H1 (cell line): ENCODE measurements at regions not wholly inside any gene's neighbourhood (a gene's known extent, or its start where the extent isn't known, plus 50 kb on each side); places are given as distances from the start of the nearest gene placed in this dataset.

Experiments used
- CTCF ChIA-PET: fragments of 300-600 bp; sonication (Branson Sonifier 250); formaldehyde crosslinking; loops from one replicate; lab custom pipeline; 2021; ENCODE audit not compliant: partially characterized antibody; lab: Charles Lee
- POLR2A ChIA-PET: fragments of 300-600 bp; sonication (Branson Sonifier 250); formaldehyde crosslinking; loops from one replicate; lab custom pipeline; 2021; ENCODE audit warnings: inconsistent platforms; ENCODE audit not compliant: partially characterized antibody; lab: Charles Lee
- DNase-seq, 2 experiments: peaks; one replicate each; pipeline versions ENCODE4 v3.0.0 to v3.0.0-alpha.2; 2010 to 2022; ENCODE audit warnings: low spot score in 2 of 2, low read depth in 1 of 2, mixed read lengths in 1 of 2
- FAIRE-seq: peaks from 2 replicates; lab custom pipeline; 2011; peaks lifted over from hg19 to GRCh38; lab: Jason Lieb, UNC
- H2AFZ ChIP-seq: 2 replicates; pipeline ENCODE4 v1.8.1; 2012; ENCODE audit warnings: low read length, inconsistent platforms
- H2AK5ac ChIP-seq: 2 replicates; pipeline ENCODE4 v1.6.1; 2013; ENCODE audit warnings: low read depth, low read length
- H2BK120ac ChIP-seq: replicated peaks from 2 replicates; pipeline ENCODE3; 2013; ENCODE audit warnings: low read depth, low read length, inconsistent platforms
- H2BK12ac ChIP-seq: 2 replicates; pipeline ENCODE4 v1.6.1; 2013; ENCODE audit warnings: low read depth, low read length
- H2BK15ac ChIP-seq: 2 replicates; pipeline ENCODE4 v1.6.1; 2013; ENCODE audit warnings: low read length
- H2BK20ac ChIP-seq: 2 replicates; pipeline ENCODE4 v1.6.1; 2013; ENCODE audit warnings: low read length
- H2BK5ac ChIP-seq: 2 replicates; pipeline ENCODE4 v1.6.1; 2013; ENCODE audit warnings: low read depth, low read length
- H3K14ac ChIP-seq: 2 replicates; pipeline ENCODE4 v1.6.1; 2013; ENCODE audit warnings: inconsistent platforms; ENCODE audit not compliant: insufficient read length
- H3K18ac ChIP-seq: 2 replicates; pipeline ENCODE4 v1.6.1; 2013; ENCODE audit warnings: low read length; ENCODE audit errors: extremely low read depth
- H3K23ac ChIP-seq: 2 replicates; pipeline ENCODE4 v1.6.1; 2013; ENCODE audit warnings: inconsistent platforms; ENCODE audit not compliant: insufficient read length
- H3K23me2 ChIP-seq: 2 replicates; pipeline ENCODE4 v1.6.1; 2013; ENCODE audit warnings: low read depth, low read length
- H3K27ac ChIP-seq: 2 replicates; pipeline ENCODE4 v1.6.1; 2011; ENCODE audit warnings: low read depth, low read length, inconsistent platforms
- H3K27me3 ChIP-seq, 4 experiments: replicated peaks in 1 of 4; 1 replicate in 1 of 4; 2 replicates in 3 of 4; pipeline versions ENCODE4 v1.6.1 to v1.8.1; 2011 to 2013; ENCODE audit warnings: low read length in 3 of 4, mild to moderate bottlenecking in 3 of 4, inconsistent platforms in 2 of 4, mixed read lengths in 2 of 4, moderate library complexity in 1 of 4; ENCODE audit not compliant: control insufficient read depth in 3 of 4, insufficient read depth in 3 of 4; ENCODE audit errors: extremely low read depth in 1 of 4
- H3K36me3 ChIP-seq, 4 experiments: 2 replicates each; pipeline versions ENCODE4 v1.6.1 to v1.8.1; 2011 to 2013; ENCODE audit warnings: mild to moderate bottlenecking in 4 of 4, low read length in 3 of 4, moderate library complexity in 2 of 4, control low read depth in 1 of 4, inconsistent platforms in 1 of 4; ENCODE audit not compliant: insufficient read depth in 4 of 4, control insufficient read depth in 2 of 4
- H3K4ac ChIP-seq: replicated peaks from 2 replicates; pipeline ENCODE3; 2013; ENCODE audit warnings: low read length, low read depth, mixed read lengths, inconsistent platforms; ENCODE audit not compliant: insufficient read length
- H3K4me1 ChIP-seq, 4 experiments: replicated peaks in 1 of 4; 1 replicate in 1 of 4; 2 replicates in 3 of 4; pipeline versions ENCODE4 v1.6.1 to v1.8.1; 2011 to 2013; ENCODE audit warnings: low read length in 3 of 4, inconsistent platforms in 2 of 4, mixed read lengths in 1 of 4; ENCODE audit not compliant: insufficient read depth in 4 of 4, control insufficient read depth in 3 of 4
- H3K4me2 ChIP-seq, 2 experiments: 2 replicates each; pipeline versions ENCODE4 v1.6.1 to v1.8.1; 2011 to 2013; ENCODE audit warnings: low read depth in 2 of 2, low read length in 2 of 2, control low read depth in 1 of 2, inconsistent platforms in 1 of 2, mild to moderate bottlenecking in 1 of 2; ENCODE audit not compliant: insufficient read depth in 1 of 2
- H3K4me3 ChIP-seq, 4 experiments: fragments of 200-600, 300-600 bp in 1 of 4; sonication (generic), shearing (Covaris generic), sonication (Bioruptor Twin) in 1 of 4; 2 replicates each; pipeline versions ENCODE4 v1.5.1 to v1.8.1; 2011 to 2016; ENCODE audit warnings: low read length in 4 of 4, low read depth in 3 of 4, control low read depth in 2 of 4, inconsistent platforms in 2 of 4, mild to moderate bottlenecking in 2 of 4, mixed read lengths in 1 of 4, moderate library complexity in 1 of 4; ENCODE audit not compliant: insufficient read depth in 2 of 4; ENCODE audit errors: extremely low read depth in 1 of 4
- H3K56ac ChIP-seq: replicated peaks from 2 replicates; pipeline ENCODE3; 2013; ENCODE audit warnings: low read depth, mild to moderate bottlenecking, mixed read lengths, low read length, inconsistent platforms; ENCODE audit not compliant: insufficient read length
- H3K79me1 ChIP-seq: 2 replicates; pipeline ENCODE4 v1.6.1; 2013; ENCODE audit warnings: low read depth, low read length, control low read depth
- H3K79me2 ChIP-seq, 2 experiments: 2 replicates each; pipeline versions ENCODE4 v1.6.1 to v1.8.1; 2012 to 2013; ENCODE audit warnings: low read length in 2 of 2, mild to moderate bottlenecking in 2 of 2, inconsistent platforms in 1 of 2; ENCODE audit not compliant: insufficient read depth in 2 of 2, control insufficient read depth in 1 of 2
- H3K9ac ChIP-seq, 4 experiments: replicated peaks in 1 of 4; 1 replicate in 1 of 4; 2 replicates in 3 of 4; pipeline versions ENCODE4 v1.6.1 to v1.8.1; 2011 to 2013; ENCODE audit warnings: low read depth in 3 of 4, low read length in 3 of 4, control low read depth in 2 of 4, mild to moderate bottlenecking in 2 of 4, moderate library complexity in 2 of 4, inconsistent platforms in 1 of 4; ENCODE audit errors: extremely low read depth in 1 of 4
- H3K9me3 ChIP-seq, 2 experiments: 2 replicates each; pipeline versions ENCODE4 v1.6.1 to v1.8.1; 2012 to 2013; ENCODE audit warnings: mild to moderate bottlenecking in 2 of 2, moderate library complexity in 2 of 2, control low read depth in 1 of 2, inconsistent platforms in 1 of 2, low read depth in 1 of 2, low read length in 1 of 2, mixed read lengths in 1 of 2; ENCODE audit not compliant: insufficient read depth in 2 of 2
- H4K20me1 ChIP-seq, 2 experiments: replicated peaks in 1 of 2; 2 replicates each; pipeline versions ENCODE3 to v1.8.1; 2011 to 2013; ENCODE audit warnings: inconsistent platforms in 2 of 2, low read length in 2 of 2, mild to moderate bottlenecking in 1 of 2; ENCODE audit not compliant: insufficient read depth in 2 of 2, control insufficient read depth in 1 of 2
- H4K5ac ChIP-seq: 2 replicates; pipeline ENCODE4 v1.6.1; 2013; ENCODE audit warnings: low read length, low read depth, mixed read lengths, inconsistent platforms; ENCODE audit not compliant: insufficient read length
- H4K8ac ChIP-seq: 2 replicates; pipeline ENCODE4 v1.8.0; 2013; ENCODE audit warnings: mild to moderate bottlenecking, moderate library complexity, low read length, inconsistent platforms; ENCODE audit not compliant: insufficient read depth; ENCODE audit errors: extremely low read depth
- H4K91ac ChIP-seq: replicated peaks from 2 replicates; pipeline ENCODE3; 2013; ENCODE audit warnings: low read length, mixed read lengths, inconsistent platforms; ENCODE audit not compliant: insufficient read length
- BACH1 ChIP-seq: IDR thresholded peaks from 2 replicates; pipeline ENCODE4 v1.6.1; 2012; ENCODE audit warnings: low read length, improper control_type of control experiment
- BCL11A ChIP-seq, 2 experiments: IDR thresholded peaks; one replicate each; pipeline ENCODE4 v1.6.1; 2011; ENCODE audit warnings: low read depth in 2 of 2, low read length in 2 of 2, mild to moderate bottlenecking in 2 of 2
- CEBPB ChIP-seq: IDR thresholded peaks from 2 replicates; pipeline ENCODE4 v1.6.1; 2012; ENCODE audit warnings: low read depth, low read length
- CHD2 ChIP-seq: IDR thresholded peaks from 2 replicates; pipeline ENCODE4 v1.6.1; 2012; ENCODE audit warnings: low read length, improper control_type of control experiment
- EZH2 ChIP-seq: fragments of 200-600 bp; sonication (generic); IDR thresholded peaks from 2 replicates; pipeline ENCODE4 v1.7.1; 2012; ENCODE audit warnings: low read depth, mild to moderate bottlenecking, moderate library complexity, low read length, inconsistent platforms; ENCODE audit not compliant: severe bottlenecking
- KDM1A ChIP-seq: fragments of 200-600, 300-600 bp; sonication (generic); IDR thresholded peaks from 2 replicates; pipeline ENCODE4 v1.7.1; 2016; ENCODE audit warnings: mild to moderate bottlenecking, low read length, borderline replicate concordance
- TBP ChIP-seq: IDR thresholded peaks from 2 replicates; pipeline ENCODE4 v1.6.1; 2011; ENCODE audit warnings: low read depth, low read length, improper control_type of control experiment
- YY1 ChIP-seq: IDR thresholded peaks from 2 replicates; pipeline ENCODE4 v1.6.1; 2011; ENCODE audit warnings: low read depth, mild to moderate bottlenecking, low read length
- ZNF274 ChIP-seq: IDR thresholded peaks from 2 replicates; pipeline ENCODE4 v1.7.0; 2012; ENCODE audit warnings: low read length, borderline replicate concordance; ENCODE audit errors: extremely low read depth
- WGBS, 2 experiments: shearing (Covaris generic) in 1 of 2; methylation state at CpG; one replicate each; pipeline versions ENCODE4 v1.1.6 to v1.1.7; 2013 to 2015; ENCODE audit warnings: low lambda C conversion rate in 2 of 2, mixed read lengths in 2 of 2, inconsistent platforms in 1 of 2, low coverage in 1 of 2, missing lambda C conversion rate in 1 of 2; ENCODE audit not compliant: insufficient replicate concordance in 2 of 2, insufficient coverage in 1 of 2, insufficient read length in 1 of 2; ENCODE audit errors: extremely low coverage in 1 of 2, missing lambda C conversion rate in 1 of 2; 5-methylcytosine and 5-hydroxymethylcytosine counted together
- TF ChIP-seq, protein P1 (sequence below), 3 experiments: IDR thresholded peaks; 1 replicate in 2 of 3; 2 replicates in 1 of 3; pipeline versions ENCODE4 v1.5.1 to v1.6.1; 2011; ENCODE audit warnings: low read length in 3 of 3, mild to moderate bottlenecking in 3 of 3, inconsistent platforms in 2 of 3, low read depth in 1 of 3, moderate library complexity in 1 of 3; ENCODE audit not compliant: insufficient read depth in 1 of 3; ENCODE audit errors: control extremely low read depth in 1 of 3
- TF ChIP-seq, protein P2 (sequence below): IDR thresholded peaks from 2 replicates; pipeline ENCODE4 v1.6.1; 2012; ENCODE audit warnings: low read length, inconsistent platforms

DNA sequence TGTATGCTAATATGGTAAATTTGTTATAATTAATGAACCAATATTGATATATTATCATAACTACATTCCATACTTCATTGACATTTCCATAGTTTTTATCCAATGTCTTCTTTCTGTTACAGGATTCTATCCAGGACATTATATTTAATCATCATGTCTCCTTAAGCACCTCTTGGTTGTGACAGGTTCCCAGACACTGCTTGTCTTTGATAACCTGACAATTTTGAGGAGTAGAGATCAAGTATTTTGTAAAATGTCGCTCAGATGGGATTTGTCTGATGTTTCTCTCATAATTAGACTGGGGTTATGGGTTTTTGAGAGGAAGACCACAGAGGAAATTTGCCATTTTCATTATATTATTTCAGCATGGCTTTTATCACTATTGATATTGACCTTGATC is 317.4 kb downstream of the PLOD2 start:
- Histone ChIP-seq H2BK5ac (no peak overlapping the region), H3K4me2 (no peak overlapping the region), H2BK20ac (no peak overlapping the region), H4K20me1 (no peaks in the 10 kb centered on the region), H2BK120ac (no peak overlapping the region), H3K27me3 (no peaks in the 10 kb centered on the region), H4K5ac (no peak overlapping the region), H3K23me2 (no peaks in the 10 kb centered on the region), H3K4me3 (no peak overlapping the region), H3K79me2 (no peaks in the 10 kb centered on the region), H3K36me3 (no peaks in the 10 kb centered on the region), H4K8ac (no peak overlapping the region), H2BK12ac (no peak overlapping the region), H3K56ac (no peak overlapping the region), H3K9ac (no peak overlapping the region), H3K9me3 (no peaks in the 10 kb centered on the region), H3K18ac (no peak overlapping the region), H4K91ac (no peak overlapping the region), H3K79me1 (no peaks in the 10 kb centered on the region), H3K4me1 (no peaks in the 10 kb centered on the region), H2BK15ac (no peak overlapping the region), H2AFZ (no peak overlapping the region), H3K4ac (no peak overlapping the region), H2AK5ac (no peak overlapping the region), H3K27ac (no peak overlapping the region), H3K14ac (no peak overlapping the region), H3K23ac (no peak overlapping the region)
- ChIA-PET POLR2A (no interaction called here), CTCF (no interaction called here)
- 88% methylated on average over 1 of the region's 1 CpG; no CpG with 5 or more reads in 1 of the 2 experiments for WGBS, 2 experiments
- DNase-seq = no peak
- no peak for FAIRE-seq
- TF ChIP-seq TBP (no peak), CEBPB (no peak), EZH2 (no peak), CHD2 (no peak), BCL11A (IDR thresholded peaks at IDR 0.05; ENCODE audit: low read depth in 2 of 2, low read length in 2 of 2) (no peak), YY1 (no peak), KDM1A (no peak), BACH1 (no peak), ZNF274 (no peak)
- TF ChIP-seq, protein P1, sequence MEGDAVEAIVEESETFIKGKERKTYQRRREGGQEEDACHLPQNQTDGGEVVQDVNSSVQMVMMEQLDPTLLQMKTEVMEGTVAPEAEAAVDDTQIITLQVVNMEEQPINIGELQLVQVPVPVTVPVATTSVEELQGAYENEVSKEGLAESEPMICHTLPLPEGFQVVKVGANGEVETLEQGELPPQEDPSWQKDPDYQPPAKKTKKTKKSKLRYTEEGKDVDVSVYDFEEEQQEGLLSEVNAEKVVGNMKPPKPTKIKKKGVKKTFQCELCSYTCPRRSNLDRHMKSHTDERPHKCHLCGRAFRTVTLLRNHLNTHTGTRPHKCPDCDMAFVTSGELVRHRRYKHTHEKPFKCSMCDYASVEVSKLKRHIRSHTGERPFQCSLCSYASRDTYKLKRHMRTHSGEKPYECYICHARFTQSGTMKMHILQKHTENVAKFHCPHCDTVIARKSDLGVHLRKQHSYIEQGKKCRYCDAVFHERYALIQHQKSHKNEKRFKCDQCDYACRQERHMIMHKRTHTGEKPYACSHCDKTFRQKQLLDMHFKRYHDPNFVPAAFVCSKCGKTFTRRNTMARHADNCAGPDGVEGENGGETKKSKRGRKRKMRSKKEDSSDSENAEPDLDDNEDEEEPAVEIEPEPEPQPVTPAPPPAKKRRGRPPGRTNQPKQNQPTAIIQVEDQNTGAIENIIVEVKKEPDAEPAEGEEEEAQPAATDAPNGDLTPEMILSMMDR (IDR thresholded peaks at IDR 0.05; ENCODE audit: control extremely low read depth in 1 of 3, insufficient read depth in 1 of 3, low read depth in 1 of 3, low read length in 3 of 3) = no peak
- TF ChIP-seq, protein P2, sequence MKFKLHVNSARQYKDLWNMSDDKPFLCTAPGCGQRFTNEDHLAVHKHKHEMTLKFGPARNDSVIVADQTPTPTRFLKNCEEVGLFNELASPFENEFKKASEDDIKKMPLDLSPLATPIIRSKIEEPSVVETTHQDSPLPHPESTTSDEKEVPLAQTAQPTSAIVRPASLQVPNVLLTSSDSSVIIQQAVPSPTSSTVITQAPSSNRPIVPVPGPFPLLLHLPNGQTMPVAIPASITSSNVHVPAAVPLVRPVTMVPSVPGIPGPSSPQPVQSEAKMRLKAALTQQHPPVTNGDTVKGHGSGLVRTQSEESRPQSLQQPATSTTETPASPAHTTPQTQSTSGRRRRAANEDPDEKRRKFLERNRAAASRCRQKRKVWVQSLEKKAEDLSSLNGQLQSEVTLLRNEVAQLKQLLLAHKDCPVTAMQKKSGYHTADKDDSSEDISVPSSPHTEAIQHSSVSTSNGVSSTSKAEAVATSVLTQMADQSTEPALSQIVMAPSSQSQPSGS = no peak
